DMS 273 (cell line): ENCODE measurements at regions not wholly inside any gene's neighbourhood (a gene's known extent, or its start where the extent isn't known, plus 50 kb on each side); places are given as distances from the start of the nearest gene placed in this dataset.

Source experiments
- DNase-seq: peaks from one replicate; lab custom pipeline; 2025; ENCODE audit not compliant: unreplicated experiment; lab: John Stamatoyannopoulos, UW

DNA sequence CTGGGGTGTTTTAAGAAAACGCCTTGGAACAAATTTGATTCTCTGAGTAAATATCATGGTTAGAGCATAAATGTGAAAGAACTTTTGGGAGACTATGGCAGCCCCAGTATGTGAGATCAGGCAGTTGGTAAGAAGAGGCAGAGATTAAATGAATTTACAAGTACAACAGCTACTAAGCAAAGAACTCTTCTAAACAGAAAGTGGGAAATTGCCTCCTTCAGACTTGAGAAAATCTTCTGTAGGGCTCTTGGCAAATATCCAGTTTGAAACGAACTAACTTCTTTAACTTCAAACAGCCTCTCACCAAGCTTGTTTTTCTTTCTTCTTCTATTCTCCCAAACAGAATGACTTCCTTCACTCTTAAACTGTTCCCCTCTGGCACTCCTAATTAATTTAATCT is 337.7 kb downstream of the SIPA1L2 start:
- no peak for DNase-seq

DNA sequence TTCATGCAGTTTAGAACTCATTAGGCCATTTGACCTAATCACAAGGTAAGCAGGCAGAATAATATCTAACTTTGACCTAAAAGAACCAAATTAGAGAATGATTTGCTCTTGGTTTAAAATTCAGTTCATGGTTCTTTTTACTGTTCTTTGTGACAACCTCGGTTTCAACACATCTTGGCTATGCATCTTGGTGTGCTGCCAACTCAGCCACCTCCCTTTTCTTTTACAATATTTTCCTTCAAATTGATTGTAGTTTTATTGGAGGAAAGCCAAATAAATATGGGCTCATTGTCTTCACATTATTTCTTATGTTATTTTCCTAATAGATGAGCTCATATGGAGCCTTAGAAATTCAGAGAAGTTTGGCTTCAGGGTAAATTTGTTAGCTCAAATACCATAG is 338.3 kb downstream of the SIPA1L2 start:
- DNase-seq: no peak

DNA sequence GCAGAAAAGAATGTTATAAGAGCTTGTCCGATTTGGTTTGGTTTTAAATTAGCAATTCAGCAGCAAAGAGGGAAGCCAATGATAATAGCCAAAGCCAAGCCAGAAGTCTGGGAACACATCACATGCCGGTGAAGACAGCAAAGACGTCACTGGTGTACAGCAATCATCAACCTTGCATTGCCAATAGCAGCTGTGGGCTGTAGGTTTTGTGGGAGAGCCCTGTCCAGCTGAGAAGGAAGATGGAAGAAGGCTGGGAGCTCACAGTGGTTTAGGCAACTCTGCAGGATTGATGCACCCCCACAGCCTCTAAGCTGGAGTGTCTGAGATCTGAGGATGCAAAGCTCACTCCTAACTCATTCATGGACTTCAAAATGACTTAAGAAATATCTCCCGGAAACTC is 338.7 kb downstream of the SIPA1L2 start:
- no peak for DNase-seq

DNA sequence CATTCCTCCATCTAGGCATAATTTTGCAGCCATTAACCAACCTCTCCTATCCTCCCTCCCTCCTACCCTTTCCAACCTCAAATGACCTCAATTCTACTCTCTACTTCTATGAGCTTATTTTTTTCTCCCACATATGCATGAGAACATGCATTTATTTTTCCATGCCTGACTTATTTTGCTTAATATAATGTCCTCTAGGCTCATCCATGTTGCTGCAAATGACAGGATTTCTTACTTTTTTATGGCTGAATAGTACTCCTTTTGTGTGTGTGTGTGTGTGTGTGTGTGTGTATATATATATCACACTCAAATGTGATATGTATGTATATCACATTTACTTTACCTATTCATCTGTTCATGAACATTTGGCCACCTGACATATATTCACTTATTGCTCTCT is 339.4 kb downstream of the SIPA1L2 start:
- no peak for DNase-seq

DNA sequence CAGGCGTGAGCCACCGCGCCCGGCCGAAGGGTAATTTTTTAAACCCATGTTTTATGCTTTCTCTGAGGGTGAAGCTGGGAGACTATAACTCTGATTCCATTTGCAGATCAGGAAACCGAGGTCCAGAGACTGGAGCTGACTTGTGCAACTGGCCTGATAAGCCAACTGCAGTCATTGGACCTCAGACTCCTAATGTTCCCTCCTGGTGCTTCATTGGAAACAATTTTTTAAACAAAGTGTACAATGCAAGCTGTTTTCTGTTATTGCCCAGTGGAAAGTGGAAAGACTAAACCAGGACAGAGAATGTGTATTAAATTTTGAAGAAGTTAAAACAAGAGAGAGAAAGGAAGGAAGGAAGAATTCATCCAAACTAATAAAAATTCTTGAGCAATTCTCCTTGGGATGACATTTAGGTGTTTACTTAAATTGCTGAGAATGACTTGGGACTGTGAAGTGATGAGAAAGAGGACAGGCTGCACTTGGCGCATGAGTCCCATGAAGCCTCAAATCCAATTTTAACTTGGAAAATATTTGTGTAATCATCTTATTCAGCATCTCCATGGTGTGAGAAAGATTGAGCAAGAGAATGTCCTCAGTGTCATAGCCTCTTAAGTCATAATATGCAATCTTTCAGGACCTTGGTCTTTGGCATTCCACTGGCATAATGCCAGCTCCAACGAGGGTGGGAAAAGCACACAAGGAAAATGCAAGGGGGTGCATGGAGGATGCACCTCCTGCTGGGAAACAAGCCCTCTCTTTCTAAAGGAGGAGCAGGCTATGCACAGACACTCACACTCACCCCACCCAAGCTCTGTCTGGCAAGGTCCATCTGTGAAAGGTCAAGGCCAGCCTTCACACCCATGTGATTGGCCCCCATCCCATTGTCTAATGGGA is 342.0 kb downstream of the SIPA1L2 start:
- peak; percentile 13 for DNase-seq

DNA sequence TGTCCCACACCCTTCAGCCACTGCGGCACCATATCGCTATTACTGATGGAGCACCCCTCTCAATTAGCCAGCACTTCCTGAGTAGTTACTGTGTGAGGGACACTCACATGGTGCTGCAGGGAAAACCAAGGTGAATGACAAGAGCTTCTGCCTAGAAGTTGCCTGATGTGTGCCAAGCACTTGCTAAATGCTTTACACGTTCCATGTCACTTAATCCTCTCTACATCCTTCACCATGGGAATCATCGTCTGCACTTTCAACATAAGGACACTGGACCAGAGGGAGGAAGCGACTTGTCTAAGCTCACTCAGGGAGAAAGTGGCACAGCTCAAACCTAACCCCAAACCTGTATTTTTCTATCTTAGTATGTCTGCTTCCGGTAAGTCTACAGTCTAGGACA is 344.8 kb downstream of the SIPA1L2 start:
- no peak for DNase-seq

DNA sequence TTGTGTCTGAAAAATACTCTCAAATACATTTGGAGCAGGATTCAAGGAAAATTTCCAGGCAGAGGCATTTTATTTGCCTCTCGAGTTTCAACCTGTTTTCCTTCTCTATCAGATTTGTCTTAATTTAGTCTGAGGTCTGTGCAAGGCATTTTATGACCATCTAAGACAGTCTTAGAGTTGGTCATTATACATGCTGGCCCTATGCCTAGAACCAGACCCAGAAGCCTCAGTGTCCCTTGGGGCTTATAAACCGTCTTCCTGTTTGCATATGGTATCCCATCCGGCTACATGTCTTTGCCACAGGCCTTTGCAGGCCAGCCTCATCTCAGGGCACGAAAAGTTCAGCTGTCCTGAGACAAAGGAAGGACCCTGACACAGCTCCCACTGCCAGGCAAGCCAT is 346.1 kb downstream of the SIPA1L2 start:
- peak; percentile 85 for DNase-seq

DNA sequence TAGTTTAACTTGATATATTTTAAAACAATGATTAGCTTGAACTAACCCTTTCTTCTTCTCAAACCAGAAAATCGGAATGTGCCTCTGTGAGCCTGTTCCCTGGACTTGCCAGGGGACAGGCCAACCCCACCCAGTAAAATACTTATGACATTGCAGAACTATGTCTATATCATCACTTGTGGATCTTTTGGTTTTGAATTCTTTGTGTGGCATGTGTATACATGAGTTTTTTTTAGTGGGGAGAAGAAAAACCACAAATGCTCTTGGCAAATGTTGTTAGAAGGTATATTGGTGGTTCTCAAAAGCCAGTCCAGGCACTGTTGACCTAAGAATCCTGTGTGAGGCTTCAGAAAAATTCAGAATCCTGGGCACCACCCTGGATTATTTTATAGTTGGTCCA is 347.4 kb downstream of the SIPA1L2 start:
- DNase-seq: no peak

DNA sequence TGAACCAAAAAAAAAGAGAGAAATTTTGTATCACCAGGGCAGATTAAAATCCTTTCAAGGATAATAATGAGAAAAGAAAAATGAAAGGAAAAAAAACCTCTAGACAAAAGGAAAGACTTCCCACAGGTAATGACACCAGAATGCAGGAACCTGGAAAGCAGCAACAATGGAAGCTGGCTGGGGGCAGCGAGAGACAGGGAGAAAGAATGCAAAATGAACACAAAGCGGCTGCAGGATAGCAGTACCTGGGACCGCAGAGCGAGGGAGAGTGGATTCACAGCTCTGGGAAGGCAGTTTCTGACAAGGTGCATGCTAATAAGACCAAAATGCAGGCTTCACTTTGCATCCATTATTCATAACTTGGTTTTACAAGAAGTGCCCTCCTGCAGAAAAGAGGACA is 349.0 kb downstream of the SIPA1L2 start:
- DNase-seq: no peak

DNA sequence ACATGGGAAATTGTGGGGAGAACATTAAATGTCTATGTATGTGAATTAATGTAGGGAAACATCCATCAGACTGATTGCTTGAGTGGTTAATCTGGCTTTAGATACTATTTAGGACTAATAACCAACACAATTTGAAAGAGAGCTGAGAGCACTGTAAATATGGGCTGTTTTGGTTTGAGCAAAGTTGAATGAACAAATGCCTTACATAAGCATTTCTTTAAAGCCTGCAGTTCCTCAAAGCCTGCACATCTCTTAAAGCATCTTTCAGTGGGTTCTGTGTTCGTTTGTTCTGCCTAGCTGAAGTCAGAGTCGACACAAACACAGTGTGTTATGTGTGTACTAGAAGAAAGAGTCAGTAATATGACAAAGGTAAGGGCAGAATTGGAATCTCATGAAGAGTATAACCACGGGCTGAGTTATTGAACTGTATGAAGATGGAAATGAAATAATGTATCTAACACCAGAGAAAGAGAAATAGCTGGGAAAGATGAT is 350.0 kb downstream of the SIPA1L2 start:
- no peak for DNase-seq

DNA sequence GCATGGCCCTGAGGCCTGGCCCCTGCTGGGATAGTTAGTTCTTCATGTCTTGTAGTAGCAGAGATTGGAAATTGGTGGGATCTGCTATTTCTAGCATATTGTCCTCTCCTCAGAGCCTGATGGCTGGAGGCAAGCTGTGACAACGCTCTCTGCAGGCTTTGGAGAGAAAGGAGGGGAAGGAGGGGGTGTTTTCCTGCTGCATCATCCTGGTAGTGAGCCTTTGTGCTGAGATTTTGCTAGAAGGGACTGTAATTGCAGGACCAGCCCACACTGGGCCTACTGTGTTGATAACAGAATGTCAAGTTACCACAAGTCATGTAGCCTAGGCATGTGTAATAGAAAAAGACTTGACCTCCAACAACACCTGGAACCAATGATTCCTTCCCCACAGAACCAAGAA is 351.0 kb downstream of the SIPA1L2 start:
- DNase-seq: no peak

DNA sequence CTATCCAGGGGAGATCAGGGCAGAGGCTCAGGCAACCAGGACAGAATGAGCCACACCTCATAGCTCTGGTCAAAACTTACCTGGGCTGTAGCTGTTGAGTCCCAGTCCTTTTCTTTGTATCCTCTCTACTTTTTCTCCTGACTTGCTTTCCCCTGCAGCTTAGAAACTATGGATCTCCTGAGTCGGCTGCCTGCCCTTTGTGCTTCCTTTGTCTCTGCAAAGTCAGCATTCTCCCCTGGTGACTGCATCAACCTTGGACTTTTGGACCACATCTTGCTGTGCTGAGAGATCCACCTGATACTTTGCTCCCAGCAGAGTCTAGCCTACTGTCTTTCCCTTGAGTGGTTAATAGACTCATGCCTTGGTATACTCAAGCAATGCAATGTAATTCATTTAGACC is 353.3 kb downstream of the SIPA1L2 start:
- DNase-seq: no peak

DNA sequence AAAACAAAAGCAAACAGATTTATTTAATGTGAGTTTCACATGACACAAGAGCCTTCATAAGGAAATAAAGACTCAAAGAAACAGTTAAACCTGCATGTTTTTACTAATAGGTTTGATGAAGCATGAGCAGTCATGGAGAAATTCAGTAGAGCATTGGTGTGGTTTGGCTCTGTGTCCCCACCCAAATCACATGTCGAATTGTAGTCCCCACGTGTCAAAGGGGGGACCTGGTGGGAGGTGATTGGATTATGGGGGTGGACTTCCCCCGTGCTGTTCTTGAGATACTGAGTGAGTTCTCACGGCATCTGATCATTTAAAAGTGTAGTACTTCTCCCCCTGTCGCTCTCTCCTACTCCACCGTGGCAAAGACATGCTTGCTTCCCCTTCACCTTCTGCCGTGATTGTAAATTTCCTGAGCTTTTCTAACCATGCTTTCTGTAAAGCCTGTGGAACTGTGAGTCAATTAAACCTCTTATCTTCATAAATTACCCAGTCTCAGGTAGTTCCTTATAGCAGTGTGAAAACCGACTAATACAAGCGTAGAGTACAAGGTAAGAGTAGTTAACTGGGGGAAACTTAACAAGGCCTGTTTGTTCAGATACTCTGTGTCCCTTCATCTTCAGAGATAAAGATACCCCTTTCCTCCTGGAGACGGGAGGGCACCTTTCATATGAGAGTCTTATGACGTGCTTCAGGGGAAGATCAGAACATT is 354.8 kb downstream of the SIPA1L2 start:
- no peak for DNase-seq

DNA sequence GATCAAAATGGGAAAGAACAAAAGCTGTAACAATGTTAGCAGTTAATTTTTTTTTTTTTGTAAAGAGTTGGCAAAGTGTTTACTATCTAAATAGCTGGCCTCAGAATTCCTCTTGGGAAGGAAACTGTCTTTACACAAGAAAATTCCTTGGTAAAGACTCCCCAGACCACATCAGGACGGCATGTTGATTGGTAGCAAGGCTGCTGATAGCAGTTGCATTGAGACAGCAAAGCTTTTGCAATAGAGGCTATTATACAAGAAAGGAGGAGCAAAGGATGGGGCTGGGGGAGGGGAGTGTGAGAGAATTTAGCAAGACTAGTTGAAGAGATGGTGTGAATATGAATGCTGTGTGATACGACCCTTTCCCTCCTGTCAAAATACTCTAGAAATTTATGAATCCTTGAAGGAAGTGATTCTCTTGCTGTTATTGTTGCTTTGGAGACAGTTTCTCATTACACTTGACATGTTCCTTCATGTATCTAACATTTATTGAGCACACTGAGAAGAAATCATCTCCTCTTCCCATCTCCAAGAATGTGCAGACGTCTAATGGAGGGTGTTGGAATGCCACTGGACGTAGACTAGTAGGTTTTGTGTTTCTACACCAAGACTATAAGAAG is 355.6 kb downstream of the SIPA1L2 start:
- DNase-seq: no peak

DNA sequence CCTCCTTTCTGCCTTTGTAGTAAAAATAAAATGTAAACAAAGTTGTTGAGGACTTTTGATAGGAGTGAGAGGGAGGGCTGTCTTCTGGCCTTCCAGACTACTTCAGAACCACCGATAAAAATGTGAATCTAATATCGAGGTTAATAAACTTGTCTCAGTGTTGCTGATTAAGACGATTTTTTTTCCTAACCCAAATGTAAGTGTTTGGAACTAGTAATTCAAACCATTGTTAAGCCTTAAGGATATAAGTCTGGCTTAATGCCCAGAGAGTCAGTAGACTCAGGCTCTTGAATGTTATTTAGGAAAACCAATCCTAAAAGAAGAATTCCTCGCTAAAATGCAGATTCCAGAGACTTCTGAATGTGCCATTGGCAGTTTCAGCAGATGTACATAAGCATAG is 356.9 kb downstream of the SIPA1L2 start:
- DNase-seq: no peak

DNA sequence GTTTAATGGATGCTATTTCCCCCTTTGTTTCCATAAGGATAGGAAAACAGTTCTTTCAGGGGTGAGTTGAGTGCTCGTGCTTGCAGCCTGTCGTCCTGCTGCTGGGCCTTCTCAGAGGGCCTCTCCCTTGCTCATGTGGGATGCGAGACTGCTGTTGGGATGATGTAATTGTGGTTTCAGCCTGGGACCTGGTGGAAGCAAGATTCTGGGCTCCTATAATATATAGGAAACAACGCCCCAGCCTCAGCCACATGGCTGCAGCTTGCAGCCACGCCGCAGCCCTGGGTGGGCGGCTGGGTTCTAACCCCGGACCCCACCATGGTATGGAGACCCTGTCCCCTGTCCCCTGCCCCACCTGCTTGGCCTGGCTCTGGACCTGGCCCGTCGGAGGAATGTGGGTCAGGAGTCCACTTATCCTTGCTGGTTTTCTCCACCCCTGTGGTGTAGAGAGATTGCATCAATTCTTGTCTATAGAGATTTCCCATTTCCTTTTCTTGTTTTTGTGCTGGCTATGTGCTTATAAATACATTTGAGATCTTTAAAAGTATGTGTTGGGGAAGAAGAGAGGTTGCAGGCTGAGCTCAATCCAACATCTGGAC is 357.8 kb downstream of the SIPA1L2 start:
- no peak for DNase-seq

DNA sequence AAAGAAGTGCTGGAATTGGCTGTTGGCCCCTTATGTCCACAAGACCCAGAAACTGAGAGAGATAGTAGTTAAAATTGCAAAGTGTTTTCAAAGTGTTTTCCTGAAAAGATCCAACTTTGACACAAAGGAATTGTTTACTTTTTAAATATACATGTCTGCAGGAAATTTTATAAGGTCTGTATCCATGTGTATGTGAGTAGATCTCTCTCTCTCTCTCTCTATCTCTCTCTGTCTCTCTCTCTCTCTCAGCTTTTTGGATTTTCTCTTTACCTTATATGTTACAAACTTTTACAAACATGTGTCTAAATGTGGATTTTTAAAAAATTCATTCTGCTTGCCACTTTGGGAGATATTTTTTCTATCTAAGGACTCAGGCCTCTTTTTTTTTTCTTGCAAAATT is 358.6 kb downstream of the SIPA1L2 start:
- no peak for DNase-seq

DNA sequence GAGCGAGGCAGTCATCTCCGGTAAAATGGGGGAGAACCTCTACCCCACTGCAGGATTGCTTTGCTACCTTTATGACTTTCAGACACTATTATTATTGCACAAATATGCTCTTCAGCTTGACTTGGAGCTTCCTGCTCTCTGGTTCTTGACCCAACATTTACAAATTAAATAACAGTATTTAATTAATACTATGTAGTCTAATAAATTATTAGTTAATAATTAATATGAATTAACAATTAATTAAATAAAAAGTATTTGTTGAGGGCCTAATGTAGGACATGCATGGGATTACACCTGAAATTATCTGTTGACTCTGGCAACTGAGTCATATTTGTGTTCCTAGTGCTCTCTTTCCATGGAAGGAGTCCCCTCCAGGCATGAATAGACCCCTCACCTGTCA is 359.9 kb downstream of the SIPA1L2 start:
- no peak for DNase-seq

DNA sequence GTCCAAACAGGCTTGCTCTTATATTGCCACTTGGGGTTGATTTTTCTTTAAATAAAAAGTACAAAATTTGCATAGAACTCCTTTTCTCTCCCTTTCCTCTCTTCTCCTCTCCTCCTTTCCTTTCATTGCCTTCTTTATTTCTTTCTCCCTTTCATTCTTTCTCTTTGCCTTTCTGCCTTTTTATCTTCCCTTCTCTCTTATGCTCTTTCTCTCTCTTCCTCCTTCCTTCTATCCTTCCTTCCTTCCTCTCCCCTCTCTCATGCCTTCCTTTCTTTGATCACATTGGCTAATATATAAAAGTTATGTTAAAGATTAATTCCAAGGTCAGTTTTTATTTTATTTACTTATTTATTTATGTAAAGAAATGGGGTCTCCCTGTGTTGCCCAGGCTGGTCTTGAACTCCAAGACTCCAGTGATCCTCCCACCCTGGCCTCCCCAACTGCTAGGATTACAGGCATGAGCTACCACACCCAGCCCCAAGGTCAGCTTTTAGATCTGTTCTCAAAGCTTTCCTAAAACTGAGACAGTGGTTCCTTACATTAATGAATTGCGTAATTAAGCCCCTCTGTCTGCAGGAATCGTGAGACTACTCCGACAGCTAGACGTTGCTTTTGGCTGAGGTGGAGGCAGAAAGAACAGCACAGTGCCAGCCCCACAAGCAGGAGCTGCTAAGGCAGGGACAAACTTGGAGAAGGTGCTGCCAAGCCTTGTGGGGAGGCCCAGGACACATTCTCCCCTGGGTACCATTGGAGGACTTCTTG is 361.9 kb downstream of the SIPA1L2 start:
- DNase-seq: no peak

DNA sequence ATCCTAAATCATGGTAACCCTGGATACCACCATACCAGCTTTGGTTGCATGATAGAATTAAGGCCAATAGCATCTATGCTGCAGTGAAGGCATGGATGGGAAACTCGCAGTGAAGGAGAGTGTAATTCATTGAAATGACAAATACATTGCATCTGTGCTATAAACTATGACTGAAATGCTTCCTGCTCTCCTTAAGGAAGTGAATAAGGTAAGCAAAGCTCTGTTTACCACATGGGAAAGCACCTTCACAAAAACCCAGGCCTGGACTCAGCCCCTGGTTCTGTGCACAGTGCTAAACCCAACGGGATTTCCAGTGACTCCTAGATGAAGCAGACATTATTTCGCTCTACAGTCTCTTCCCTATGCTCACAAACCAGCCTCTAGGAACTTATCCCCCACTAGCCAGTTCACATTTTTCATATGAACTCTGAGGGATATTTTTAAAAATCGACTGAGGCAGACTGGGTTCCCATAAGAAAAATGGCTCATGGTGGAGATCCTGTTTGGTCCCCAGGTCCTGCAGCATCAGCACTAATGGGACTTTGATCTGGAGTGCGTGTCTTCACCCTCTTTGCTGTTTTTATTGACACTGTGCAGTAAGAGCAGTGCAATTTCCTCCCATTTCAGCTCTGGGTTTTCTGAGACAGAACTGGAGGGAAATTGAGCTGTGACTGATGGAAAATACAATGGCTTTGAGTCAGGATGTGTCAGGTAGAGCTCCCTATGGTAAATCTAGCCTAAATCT is 362.7 kb downstream of the SIPA1L2 start:
- DNase-seq: no peak
